Testis (tissue), 2 donors: ENCODE measurements at regions not wholly inside any gene's neighbourhood (a gene's known extent, or its start where the extent isn't known, plus 50 kb on each side); places are given as distances from the start of the nearest gene placed in this dataset.

Experiments
- POLR2A ChIP-seq: fragments of 450-650 bp; IDR thresholded peaks from one replicate; pipeline ENCODE4 v1.6.1; 2017; ENCODE audit warnings: antibody characterized with exemption, mild to moderate bottlenecking, moderate library complexity
- TF ChIP-seq, protein P1 (sequence below), 3 experiments: fragments of 450-650 bp in 2 of 3; fragments of 200-600 bp in 1 of 3; sonication (generic) in 1 of 3; IDR thresholded peaks; one replicate each; pipeline ENCODE4 v1.5.1; 2016 to 2019; ENCODE audit warnings: antibody characterized with exemption in 3 of 3, mild to moderate bottlenecking in 2 of 3, moderate library complexity in 1 of 3

GRCh38 chr10:125451319-125451718 lies 231.6 kb downstream of the TEX36 start:
- TF ChIP-seq, protein P1, sequence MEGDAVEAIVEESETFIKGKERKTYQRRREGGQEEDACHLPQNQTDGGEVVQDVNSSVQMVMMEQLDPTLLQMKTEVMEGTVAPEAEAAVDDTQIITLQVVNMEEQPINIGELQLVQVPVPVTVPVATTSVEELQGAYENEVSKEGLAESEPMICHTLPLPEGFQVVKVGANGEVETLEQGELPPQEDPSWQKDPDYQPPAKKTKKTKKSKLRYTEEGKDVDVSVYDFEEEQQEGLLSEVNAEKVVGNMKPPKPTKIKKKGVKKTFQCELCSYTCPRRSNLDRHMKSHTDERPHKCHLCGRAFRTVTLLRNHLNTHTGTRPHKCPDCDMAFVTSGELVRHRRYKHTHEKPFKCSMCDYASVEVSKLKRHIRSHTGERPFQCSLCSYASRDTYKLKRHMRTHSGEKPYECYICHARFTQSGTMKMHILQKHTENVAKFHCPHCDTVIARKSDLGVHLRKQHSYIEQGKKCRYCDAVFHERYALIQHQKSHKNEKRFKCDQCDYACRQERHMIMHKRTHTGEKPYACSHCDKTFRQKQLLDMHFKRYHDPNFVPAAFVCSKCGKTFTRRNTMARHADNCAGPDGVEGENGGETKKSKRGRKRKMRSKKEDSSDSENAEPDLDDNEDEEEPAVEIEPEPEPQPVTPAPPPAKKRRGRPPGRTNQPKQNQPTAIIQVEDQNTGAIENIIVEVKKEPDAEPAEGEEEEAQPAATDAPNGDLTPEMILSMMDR (IDR thresholded peaks at IDR 0.05), result no peak
- no peak for TF ChIP-seq POLR2A
